ENCODE measurements at regions not wholly inside any gene's neighbourhood (a gene's known extent, or its start where the extent isn't known, plus 50 kb on each side); places are given as distances from the start of the nearest gene placed in this dataset.

DNA sequence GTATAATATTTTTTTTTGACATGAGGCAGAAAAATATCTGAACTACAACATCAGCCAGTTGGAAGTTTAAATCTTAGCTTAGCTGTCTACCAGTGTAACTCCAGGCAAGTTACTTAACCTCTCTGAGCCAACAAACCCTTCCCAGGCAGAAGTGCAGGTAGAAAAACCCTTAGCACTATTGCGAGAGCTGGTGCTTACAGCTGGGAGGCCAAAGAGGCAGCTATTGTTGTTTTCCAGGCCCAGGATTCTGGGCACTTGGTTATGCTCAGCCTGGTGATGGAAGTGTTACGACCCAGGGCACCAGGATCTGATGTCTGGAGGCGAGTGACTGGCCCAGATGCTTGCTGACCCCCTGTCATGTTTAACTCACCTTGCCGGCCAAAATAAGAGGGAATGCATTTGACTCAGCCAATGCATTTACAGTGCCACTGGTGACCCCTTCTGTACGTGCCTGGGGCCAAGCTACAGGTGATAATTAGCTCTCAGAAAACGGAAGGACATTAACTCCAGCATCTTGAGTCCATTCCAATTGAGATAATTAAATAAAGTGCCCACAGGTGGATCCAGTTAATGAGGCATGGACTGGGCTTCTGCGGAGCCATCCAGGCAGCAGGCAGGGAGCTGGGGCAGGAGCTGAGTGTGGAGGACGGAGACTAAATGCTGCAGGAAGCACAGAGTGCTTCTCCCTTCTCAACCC is 126.5 kb upstream of the HABP2 start:
- TF ChIP-seq POLR2A (IDR thresholded peaks at IDR 0.05) = no peak
- TF ChIP-seq, protein P1, sequence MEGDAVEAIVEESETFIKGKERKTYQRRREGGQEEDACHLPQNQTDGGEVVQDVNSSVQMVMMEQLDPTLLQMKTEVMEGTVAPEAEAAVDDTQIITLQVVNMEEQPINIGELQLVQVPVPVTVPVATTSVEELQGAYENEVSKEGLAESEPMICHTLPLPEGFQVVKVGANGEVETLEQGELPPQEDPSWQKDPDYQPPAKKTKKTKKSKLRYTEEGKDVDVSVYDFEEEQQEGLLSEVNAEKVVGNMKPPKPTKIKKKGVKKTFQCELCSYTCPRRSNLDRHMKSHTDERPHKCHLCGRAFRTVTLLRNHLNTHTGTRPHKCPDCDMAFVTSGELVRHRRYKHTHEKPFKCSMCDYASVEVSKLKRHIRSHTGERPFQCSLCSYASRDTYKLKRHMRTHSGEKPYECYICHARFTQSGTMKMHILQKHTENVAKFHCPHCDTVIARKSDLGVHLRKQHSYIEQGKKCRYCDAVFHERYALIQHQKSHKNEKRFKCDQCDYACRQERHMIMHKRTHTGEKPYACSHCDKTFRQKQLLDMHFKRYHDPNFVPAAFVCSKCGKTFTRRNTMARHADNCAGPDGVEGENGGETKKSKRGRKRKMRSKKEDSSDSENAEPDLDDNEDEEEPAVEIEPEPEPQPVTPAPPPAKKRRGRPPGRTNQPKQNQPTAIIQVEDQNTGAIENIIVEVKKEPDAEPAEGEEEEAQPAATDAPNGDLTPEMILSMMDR (IDR thresholded peaks at IDR 0.05) = no peak
